ENCODE measurements at regions not wholly inside any gene's neighbourhood (a gene's known extent, or its start where the extent isn't known, plus 50 kb on each side); places are given as distances from the start of the nearest gene placed in this dataset.

DNA sequence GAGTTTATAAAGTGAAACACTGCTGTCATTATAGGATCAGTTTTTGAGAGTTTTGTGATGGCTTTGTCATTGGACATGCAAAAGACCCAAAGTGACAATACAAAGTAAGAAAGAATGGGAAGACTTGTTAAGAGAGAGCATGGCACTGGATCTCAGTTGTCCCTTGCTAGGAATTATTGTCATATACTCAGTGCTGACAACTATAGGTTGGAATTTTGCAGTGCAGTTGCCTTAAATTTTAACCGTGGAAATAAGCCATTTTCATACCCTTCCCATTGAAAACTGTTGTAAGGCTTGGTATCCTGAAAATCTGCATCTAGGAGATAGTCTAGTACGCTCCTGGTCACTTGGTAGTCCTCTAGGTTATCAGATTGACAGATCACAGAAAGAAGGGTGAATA is 1156.7 kb downstream of the GATA3 start:
- DNase-seq, result no peak
- TF ChIP-seq, protein P1, sequence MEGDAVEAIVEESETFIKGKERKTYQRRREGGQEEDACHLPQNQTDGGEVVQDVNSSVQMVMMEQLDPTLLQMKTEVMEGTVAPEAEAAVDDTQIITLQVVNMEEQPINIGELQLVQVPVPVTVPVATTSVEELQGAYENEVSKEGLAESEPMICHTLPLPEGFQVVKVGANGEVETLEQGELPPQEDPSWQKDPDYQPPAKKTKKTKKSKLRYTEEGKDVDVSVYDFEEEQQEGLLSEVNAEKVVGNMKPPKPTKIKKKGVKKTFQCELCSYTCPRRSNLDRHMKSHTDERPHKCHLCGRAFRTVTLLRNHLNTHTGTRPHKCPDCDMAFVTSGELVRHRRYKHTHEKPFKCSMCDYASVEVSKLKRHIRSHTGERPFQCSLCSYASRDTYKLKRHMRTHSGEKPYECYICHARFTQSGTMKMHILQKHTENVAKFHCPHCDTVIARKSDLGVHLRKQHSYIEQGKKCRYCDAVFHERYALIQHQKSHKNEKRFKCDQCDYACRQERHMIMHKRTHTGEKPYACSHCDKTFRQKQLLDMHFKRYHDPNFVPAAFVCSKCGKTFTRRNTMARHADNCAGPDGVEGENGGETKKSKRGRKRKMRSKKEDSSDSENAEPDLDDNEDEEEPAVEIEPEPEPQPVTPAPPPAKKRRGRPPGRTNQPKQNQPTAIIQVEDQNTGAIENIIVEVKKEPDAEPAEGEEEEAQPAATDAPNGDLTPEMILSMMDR (IDR thresholded peaks at IDR 0.05), result no peak
- no peak for TF ChIP-seq POLR2A (IDR thresholded peaks at IDR 0.05)

DNA sequence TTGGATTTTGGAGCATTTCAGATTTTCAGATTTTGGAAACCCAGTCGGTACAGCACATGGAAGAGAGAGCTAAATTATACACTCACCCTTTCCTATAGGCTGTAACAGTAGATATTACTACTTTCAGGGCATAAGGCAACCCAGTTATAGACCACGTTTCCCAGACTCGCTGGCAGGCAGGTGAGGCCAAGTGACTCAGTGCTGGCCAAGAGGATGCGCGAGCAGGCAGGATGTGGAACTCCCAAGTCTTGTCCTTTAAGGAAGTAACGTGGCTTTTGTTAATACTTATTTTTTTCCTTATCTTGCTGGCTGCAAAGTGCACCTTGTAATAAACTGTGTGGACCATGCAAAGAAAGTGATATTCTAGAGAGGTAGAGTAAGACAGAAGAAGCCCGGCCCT is 1160.1 kb downstream of the GATA3 start:
- Histone ChIP-seq H3K27ac (no peak overlapping the region), H3K4me1 (no peaks in the 10 kb centered on the region), H3K4me3 (no peak overlapping the region), H3K9me3 (no peaks in the 10 kb centered on the region), H3K27me3 (peaks cover 0 to 19% (median 0%) of the 10 kb centered on the region in 4 donors), H3K36me3 (no peaks in the 10 kb centered on the region)
- no peak for DNase-seq
- intact Hi-C loops (cut with DNase I), result loop anchor here (10.0 kb wide), 1 partner anchor 1340 kb away; no protein-coding TSS in a partner anchor
- TF ChIP-seq, protein P1 (IDR thresholded peaks at IDR 0.05), result no peak
- no peak for TF ChIP-seq POLR2A (IDR thresholded peaks at IDR 0.05)
- WGBS, 2 donors, result 52 to 71% methylated on average over 7 of the region's 7 CpGs

More for the DNA sequence above, 1156.7 kb downstream of the GATA3 start:
- no peaks in the 10 kb centered on the region for H3K9me3 ChIP-seq
- H3K36me3 ChIP-seq, result no peaks in the 10 kb centered on the region
- H3K27me3 ChIP-seq, result peaks cover 0 to 24% (median 0%) of the 10 kb centered on the region in 4 donors
- H3K4me1 ChIP-seq, result no peaks in the 10 kb centered on the region
- intact Hi-C loops (cut with DNase I), result loop anchor here (10.0 kb wide), 1 partner anchor 1336 kb away; no protein-coding TSS in a partner anchor
- H3K27ac ChIP-seq, result no peak overlapping the region
- H3K4me3 ChIP-seq, result no peak overlapping the region
- WGBS, 2 donors, result 43 to 47% methylated on average over 2 of the region's 2 CpGs

DNA sequence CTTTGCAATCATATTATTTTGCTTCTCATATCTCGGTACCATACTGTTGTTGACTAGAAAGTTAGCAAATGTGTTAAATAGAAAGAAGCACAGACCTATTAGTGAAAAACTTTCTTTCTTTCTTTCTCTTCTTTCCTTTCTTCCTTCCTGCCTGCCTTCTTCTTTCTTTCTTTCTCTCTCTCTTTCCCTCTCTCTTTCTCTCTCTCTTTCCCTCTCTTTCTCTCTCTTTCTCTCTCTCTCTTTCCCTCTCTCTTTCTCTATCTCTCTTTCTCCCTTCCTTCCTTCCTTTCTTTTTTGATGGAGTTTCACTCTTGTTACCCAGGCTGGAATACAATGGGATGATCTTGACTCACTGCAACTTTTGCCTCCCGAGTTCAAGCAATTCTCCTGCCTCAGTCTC is 1160.6 kb downstream of the GATA3 start:
- H3K4me1 ChIP-seq, result no peaks in the 10 kb centered on the region
- no peak overlapping the region for H3K27ac ChIP-seq
- peaks cover 0 to 19% (median 0%) of the 10 kb centered on the region in 4 donors for H3K27me3 ChIP-seq
- no peaks in the 10 kb centered on the region for H3K36me3 ChIP-seq
- TF ChIP-seq POLR2A (IDR thresholded peaks at IDR 0.05), result no peak
- TF ChIP-seq, protein P1 (IDR thresholded peaks at IDR 0.05), result no peak
- no peaks in the 10 kb centered on the region for H3K9me3 ChIP-seq
- intact Hi-C loops (cut with DNase I), result loop anchor here (10.0 kb wide), 1 partner anchor 1340 kb away; no protein-coding TSS in a partner anchor
- no peak for DNase-seq
- WGBS, 2 donors, result 73 to 89% methylated on average over 2 of the region's 2 CpGs
- H3K4me3 ChIP-seq, result no peak overlapping the region

DNA sequence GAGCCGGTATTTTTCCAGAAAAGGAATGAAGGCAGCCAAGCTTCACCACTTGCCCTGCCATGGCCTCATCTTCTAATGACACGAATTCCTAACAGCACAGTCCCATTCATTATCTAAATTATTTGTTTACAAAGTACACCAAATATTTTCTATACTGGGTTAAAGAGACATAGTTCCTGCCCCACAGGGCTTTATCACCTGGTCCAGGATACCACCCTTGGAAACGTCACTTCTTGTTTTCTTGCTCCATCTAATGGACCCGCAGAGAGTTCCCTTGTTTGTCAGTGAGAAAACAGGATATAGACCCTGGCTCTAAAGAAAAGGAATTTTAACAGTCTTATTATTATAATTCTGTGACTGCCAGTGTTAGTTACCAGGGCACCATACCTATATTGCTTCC is 1165.4 kb downstream of the GATA3 start:
- DNase-seq, result no peak
- Histone ChIP-seq H3K4me3 (no peak overlapping the region), H3K36me3 (no peaks in the 10 kb centered on the region), H3K4me1 (no peaks in the 10 kb centered on the region), H3K27ac (no peak overlapping the region), H3K9me3 (no peaks in the 10 kb centered on the region), H3K27me3 (peaks cover 0 to 3% (median 0%) of the 10 kb centered on the region in 4 donors)
- 59 to 65% methylated on average over 4 of the region's 4 CpGs for WGBS, 2 donors
- no peak for TF ChIP-seq POLR2A (IDR thresholded peaks at IDR 0.05)
- TF ChIP-seq, protein P1 (IDR thresholded peaks at IDR 0.05), result no peak
- intact Hi-C loops (cut with DNase I), result loop anchor here (10.0 kb wide), 1 partner anchor 1345 kb away; no protein-coding TSS in a partner anchor

DNA sequence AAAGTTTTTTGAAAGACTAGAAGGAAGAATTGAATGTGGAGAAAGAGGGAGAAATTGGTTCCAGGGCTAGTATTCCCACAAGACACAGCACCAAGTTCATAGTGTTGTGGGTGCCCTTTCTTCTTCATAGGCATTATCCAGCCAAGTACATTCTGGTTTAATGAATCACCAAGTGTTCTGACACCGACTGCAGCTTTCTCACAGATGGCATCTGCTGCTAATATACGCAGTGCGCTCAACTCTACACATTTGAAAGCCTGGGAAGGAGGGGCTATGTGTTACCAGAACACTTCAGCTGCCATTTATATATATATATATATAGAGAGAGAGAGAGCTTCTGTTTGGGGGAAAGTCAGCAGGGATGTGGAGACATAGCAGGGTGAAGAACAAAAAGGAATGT is 1168.4 kb downstream of the GATA3 start:
- Histone ChIP-seq H3K9me3 (no peaks in the 10 kb centered on the region), H3K36me3 (no peaks in the 10 kb centered on the region), H3K27me3 (peaks cover 0 to 4% (median 0%) of the 10 kb centered on the region in 4 donors), H3K4me1 (peaks cover 0 to under 1% (median 0%) of the 10 kb centered on the region in 3 donors), H3K27ac (no peak overlapping the region), H3K4me3 (no peak overlapping the region)
- DNase-seq, result no peak
- intact Hi-C loops (cut with DNase I), result no loop called here
- WGBS, 2 donors, result 79% methylated on average over 3 of the region's 3 CpGs
- TF ChIP-seq, protein P1 (IDR thresholded peaks at IDR 0.05), result no peak
- no peak for TF ChIP-seq POLR2A (IDR thresholded peaks at IDR 0.05)

Data from esophagus squamous epithelium (tissue), 5 donors.